ENCODE measurements at regions not wholly inside any gene's neighbourhood (a gene's known extent, or its start where the extent isn't known, plus 50 kb on each side); places are given as distances from the start of the nearest gene placed in this dataset.

- H3K27me3 Mint-ChIP-seq: peaks cover 7% of the 10 kb centered on the region
- intact Hi-C loops (cut with DNase I, micrococcal nuclease): no loop called here
- no peak overlapping the region for H3K27ac Mint-ChIP-seq
- Histone ChIP-seq H3K9me3 (ENCODE audit: control insufficient read depth in 1 of 2, insufficient read depth in 1 of 2, low read length in 2 of 2) (peaks cover 0 to 3% of the 10 kb centered on the region in 2 experiments), H3K27me3 (ENCODE audit: control insufficient read depth in 1 of 2, insufficient read depth in 2 of 2, low read length in 2 of 2) (peaks cover 0 to 3% of the 10 kb centered on the region in 2 experiments), H3K36me3 (ENCODE audit: insufficient read depth, low read length) (no peaks in the 10 kb centered on the region), H3K4me1 (ENCODE audit: insufficient read depth, low read length) (peaks cover 16% of the 10 kb centered on the region), H3K27ac (ENCODE audit: low read depth in 1 of 2, low read length in 2 of 2) (no peak overlapping the region), H3K4me3 (ENCODE audit: low read length) (no peak overlapping the region)
- no peak overlapping the region for H3K4me3 Mint-ChIP-seq
- ATAC-seq (ENCODE audit: poor library complexity): no peak
- H3K36me3 Mint-ChIP-seq (ENCODE audit: low read depth): no peaks in the 10 kb centered on the region
- CTCF ChIA-PET: interaction anchor here (1.3 kb wide), 1 partner anchor 135 kb away, joined by 4 read pairs; no protein-coding TSS in a partner anchor
- H3K4me1 Mint-ChIP-seq (ENCODE audit: low read depth): peaks cover 15% of the 10 kb centered on the region
- TF ChIP-seq CTCF (IDR thresholded peaks at IDR 0.05): no peak
- POLR2A ChIA-PET: no interaction called here
- no peak for DNase-seq
- no peaks in the 10 kb centered on the region for H3K9me3 Mint-ChIP-seq
Observed at GRCh38 chr7:155210356-155210755, 87.3 kb upstream of the INSIG1 start.

- Histone ChIP-seq H3K27ac (ENCODE audit: low read depth in 1 of 2, low read length in 2 of 2) (no peak overlapping the region), H3K27me3 (ENCODE audit: control insufficient read depth in 1 of 2, insufficient read depth in 2 of 2, low read length in 2 of 2) (peaks cover 0 to 3% of the 10 kb centered on the region in 2 experiments), H3K4me3 (ENCODE audit: low read length) (no peak overlapping the region), H3K4me1 (ENCODE audit: insufficient read depth, low read length) (peaks cover 9% of the 10 kb centered on the region), H3K9me3 (ENCODE audit: control insufficient read depth in 1 of 2, insufficient read depth in 1 of 2, low read length in 2 of 2) (peaks cover 0 to 3% of the 10 kb centered on the region in 2 experiments), H3K36me3 (ENCODE audit: insufficient read depth, low read length) (no peaks in the 10 kb centered on the region)
- no peak overlapping the region for H3K4me3 Mint-ChIP-seq
- no peak overlapping the region for H3K27ac Mint-ChIP-seq
- ATAC-seq (ENCODE audit: poor library complexity) (no peak), DNase-seq (no peak)
- CTCF ChIA-PET: interaction anchor here (1.3 kb wide), 1 partner anchor 134 kb away, joined by 4 read pairs; no protein-coding TSS in a partner anchor
- POLR2A ChIA-PET: no interaction called here
- TF ChIP-seq CTCF (IDR thresholded peaks at IDR 0.05): no peak
- intact Hi-C loops (cut with DNase I, micrococcal nuclease): no loop called here
- peaks cover 7% of the 10 kb centered on the region for H3K4me1 Mint-ChIP-seq (ENCODE audit: low read depth)
- H3K9me3 Mint-ChIP-seq: no peaks in the 10 kb centered on the region
- H3K27me3 Mint-ChIP-seq: peaks cover 13% of the 10 kb centered on the region
- H3K36me3 Mint-ChIP-seq (ENCODE audit: low read depth): no peaks in the 10 kb centered on the region
Observed at GRCh38 chr7:155211173-155211572, 86.5 kb upstream of the INSIG1 start.

- no peaks in the 10 kb centered on the region for H3K9me3 Mint-ChIP-seq
Observed at GRCh38 chr7:155211761-155212160, 85.9 kb upstream of the INSIG1 start.

More at GRCh38 chr7:155211761-155212160, 85.9 kb upstream of the INSIG1 start:
- CTCF ChIA-PET: interaction anchor here (0.6 kb wide), 1 partner anchor 62 kb away, joined by 3 read pairs; no protein-coding TSS in a partner anchor
- Histone ChIP-seq H3K4me1 (ENCODE audit: insufficient read depth, low read length) (peaks cover 3% of the 10 kb centered on the region), H3K27me3 (ENCODE audit: control insufficient read depth in 1 of 2, insufficient read depth in 2 of 2, low read length in 2 of 2) (peaks cover 0 to 3% of the 10 kb centered on the region in 2 experiments), H3K27ac (ENCODE audit: low read depth in 1 of 2, low read length in 2 of 2) (no peak overlapping the region), H3K9me3 (ENCODE audit: control insufficient read depth in 1 of 2, insufficient read depth in 1 of 2, low read length in 2 of 2) (peaks cover 0 to 3% of the 10 kb centered on the region in 2 experiments), H3K4me3 (ENCODE audit: low read length) (no peak overlapping the region), H3K36me3 (ENCODE audit: insufficient read depth, low read length) (no peaks in the 10 kb centered on the region)
- intact Hi-C loops (cut with DNase I, micrococcal nuclease): no loop called here
- no peak overlapping the region for H3K27ac Mint-ChIP-seq
- H3K36me3 Mint-ChIP-seq (ENCODE audit: low read depth): no peaks in the 10 kb centered on the region
- peaks cover 17% of the 10 kb centered on the region for H3K27me3 Mint-ChIP-seq
- no peak overlapping the region for H3K4me3 Mint-ChIP-seq
- peaks cover under 1% of the 10 kb centered on the region for H3K4me1 Mint-ChIP-seq (ENCODE audit: low read depth)
- POLR2A ChIA-PET: no interaction called here
- no peak for TF ChIP-seq CTCF (IDR thresholded peaks at IDR 0.05)
- ATAC-seq (ENCODE audit: poor library complexity) (no peak), DNase-seq (no peak)
